ENCODE measurements at regions not wholly inside any gene's neighbourhood (a gene's known extent, or its start where the extent isn't known, plus 50 kb on each side); places are given as distances from the start of the nearest gene placed in this dataset.

DNA sequence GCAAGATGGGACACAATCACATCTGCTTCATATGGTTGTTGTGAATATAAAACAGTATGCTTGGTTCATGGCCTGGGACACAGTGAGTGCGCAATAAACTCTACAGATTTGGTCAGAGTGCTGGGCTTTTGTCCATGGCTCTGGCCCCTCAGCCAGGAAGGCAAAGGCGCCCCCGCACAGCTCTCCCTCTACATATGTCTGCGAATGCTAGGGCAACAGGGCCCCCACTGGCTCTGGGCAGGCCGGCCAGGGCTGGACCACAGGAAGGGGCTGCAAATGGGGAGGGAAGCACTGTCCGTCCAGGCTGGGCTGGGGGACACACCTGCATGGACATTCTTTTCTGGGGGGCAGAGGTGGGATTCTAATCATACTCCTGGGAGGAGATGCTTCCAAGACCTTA lies 151.8 kb upstream of the MLN start:
- no peak overlapping the region for H3K4me2 ChIP-seq (ENCODE audit: extremely low read depth, insufficient read depth, low read length)
- H3K9me3 ChIP-seq (ENCODE audit: control insufficient read depth, insufficient read depth, low read depth, low read length): no peaks in the 10 kb centered on the region
- TF ChIP-seq, protein P1, sequence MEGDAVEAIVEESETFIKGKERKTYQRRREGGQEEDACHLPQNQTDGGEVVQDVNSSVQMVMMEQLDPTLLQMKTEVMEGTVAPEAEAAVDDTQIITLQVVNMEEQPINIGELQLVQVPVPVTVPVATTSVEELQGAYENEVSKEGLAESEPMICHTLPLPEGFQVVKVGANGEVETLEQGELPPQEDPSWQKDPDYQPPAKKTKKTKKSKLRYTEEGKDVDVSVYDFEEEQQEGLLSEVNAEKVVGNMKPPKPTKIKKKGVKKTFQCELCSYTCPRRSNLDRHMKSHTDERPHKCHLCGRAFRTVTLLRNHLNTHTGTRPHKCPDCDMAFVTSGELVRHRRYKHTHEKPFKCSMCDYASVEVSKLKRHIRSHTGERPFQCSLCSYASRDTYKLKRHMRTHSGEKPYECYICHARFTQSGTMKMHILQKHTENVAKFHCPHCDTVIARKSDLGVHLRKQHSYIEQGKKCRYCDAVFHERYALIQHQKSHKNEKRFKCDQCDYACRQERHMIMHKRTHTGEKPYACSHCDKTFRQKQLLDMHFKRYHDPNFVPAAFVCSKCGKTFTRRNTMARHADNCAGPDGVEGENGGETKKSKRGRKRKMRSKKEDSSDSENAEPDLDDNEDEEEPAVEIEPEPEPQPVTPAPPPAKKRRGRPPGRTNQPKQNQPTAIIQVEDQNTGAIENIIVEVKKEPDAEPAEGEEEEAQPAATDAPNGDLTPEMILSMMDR (conservative IDR thresholded peaks at IDR 0.05 in 1 of 2, IDR thresholded peaks at IDR 0.05 in 1 of 2; ENCODE audit: low read depth in 1 of 2, low read length in 2 of 2): no peak
- TF ChIP-seq EZH2 (IDR thresholded peaks at IDR 0.05; ENCODE audit: low read length, missing control alignments): no peak
- no peaks in the 10 kb centered on the region for H3K36me3 ChIP-seq (ENCODE audit: control insufficient read depth, insufficient read depth, low read length)
- no peak overlapping the region for H3K9ac ChIP-seq (ENCODE audit: insufficient read depth, low read length)
- H3K79me2 ChIP-seq (ENCODE audit: control insufficient read depth, insufficient read depth, low read length): no peaks in the 10 kb centered on the region
- no peak overlapping the region for H2AFZ ChIP-seq (ENCODE audit: low read length)
- no peak overlapping the region for H3K27ac ChIP-seq (ENCODE audit: insufficient read depth, low read length)
- no peaks in the 10 kb centered on the region for H4K20me1 ChIP-seq (ENCODE audit: control insufficient read depth, extremely low read depth, insufficient read depth, low read length)
- no peaks in the 10 kb centered on the region for H3K4me1 ChIP-seq (ENCODE audit: control insufficient read depth, extremely low read depth, insufficient read depth, low read length)
- no peaks in the 10 kb centered on the region for H3K27me3 ChIP-seq (ENCODE audit: control insufficient read depth, insufficient read depth, low read length)
- DNase-seq (ENCODE audit: low read depth in 2 of 2): no peak
- H3K4me3 ChIP-seq (replicated peaks in 1 of 4; ENCODE audit: control extremely low read depth in 1 of 4, insufficient read depth in 1 of 4, low read depth in 3 of 4, low read length in 4 of 4): no peak overlapping the region

DNA sequence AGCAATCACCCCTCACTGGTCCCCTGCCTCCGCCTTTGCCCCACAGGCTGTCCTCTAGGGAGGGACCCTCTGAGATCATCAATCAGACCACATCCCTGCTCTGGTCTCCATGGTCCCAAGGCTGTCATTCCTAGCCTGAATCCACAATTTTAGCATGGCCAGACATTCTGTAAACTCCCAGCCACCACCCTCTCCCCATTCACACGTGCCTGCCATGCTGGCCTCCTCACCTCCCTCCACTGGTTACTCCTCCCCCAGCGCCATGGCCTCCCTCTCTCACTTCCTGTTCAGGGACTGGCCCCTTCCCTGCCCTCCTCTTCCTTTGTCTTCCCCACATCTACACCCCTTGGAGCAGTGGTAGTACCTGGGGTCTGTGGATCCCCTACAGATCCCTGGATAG lies 150.7 kb upstream of the MLN start:
- no peaks in the 10 kb centered on the region for H3K27me3 ChIP-seq (ENCODE audit: control insufficient read depth, insufficient read depth, low read length)
- no peak overlapping the region for H3K4me2 ChIP-seq (ENCODE audit: extremely low read depth, insufficient read depth, low read length)
- H3K36me3 ChIP-seq (ENCODE audit: control insufficient read depth, insufficient read depth, low read length): no peaks in the 10 kb centered on the region
- no peak for TF ChIP-seq EZH2 (IDR thresholded peaks at IDR 0.05; ENCODE audit: low read length, missing control alignments)
- TF ChIP-seq, protein P1 (conservative IDR thresholded peaks at IDR 0.05 in 1 of 2, IDR thresholded peaks at IDR 0.05 in 1 of 2; ENCODE audit: low read depth in 1 of 2, low read length in 2 of 2): no peak
- no peaks in the 10 kb centered on the region for H3K4me1 ChIP-seq (ENCODE audit: control insufficient read depth, extremely low read depth, insufficient read depth, low read length)
- H4K20me1 ChIP-seq (ENCODE audit: control insufficient read depth, extremely low read depth, insufficient read depth, low read length): no peaks in the 10 kb centered on the region
- H3K27ac ChIP-seq (ENCODE audit: insufficient read depth, low read length): no peak overlapping the region
- H3K4me3 ChIP-seq (replicated peaks in 1 of 4; ENCODE audit: control extremely low read depth in 1 of 4, insufficient read depth in 1 of 4, low read depth in 3 of 4, low read length in 4 of 4): no peak overlapping the region
- H3K9ac ChIP-seq (ENCODE audit: insufficient read depth, low read length): no peak overlapping the region
- no peaks in the 10 kb centered on the region for H3K79me2 ChIP-seq (ENCODE audit: control insufficient read depth, insufficient read depth, low read length)
- H3K9me3 ChIP-seq (ENCODE audit: control insufficient read depth, insufficient read depth, low read depth, low read length): no peaks in the 10 kb centered on the region
- DNase-seq (ENCODE audit: low read depth in 2 of 2): no peak
- no peak overlapping the region for H2AFZ ChIP-seq (ENCODE audit: low read length)

DNA sequence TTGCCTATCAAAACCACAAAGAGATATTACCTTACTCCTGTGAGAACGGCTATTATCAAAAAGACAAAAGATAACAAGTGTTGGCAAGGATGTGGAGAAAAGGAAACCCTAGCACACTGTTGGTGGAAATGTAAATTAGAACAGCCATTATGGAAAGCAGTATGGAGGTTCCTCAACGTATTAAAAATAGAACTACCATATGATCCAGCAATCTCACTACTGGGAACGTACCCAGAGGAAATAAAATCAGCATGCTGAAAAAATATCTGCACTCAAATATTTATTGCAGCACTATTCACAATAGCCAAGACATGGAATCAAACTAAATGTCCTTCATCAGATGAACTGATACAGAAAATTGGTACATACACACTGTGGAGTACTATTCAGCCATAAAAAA lies 149.4 kb upstream of the MLN start:
- Histone ChIP-seq H3K79me2 (ENCODE audit: control insufficient read depth, insufficient read depth, low read length) (no peaks in the 10 kb centered on the region), H3K27ac (ENCODE audit: insufficient read depth, low read length) (no peak overlapping the region), H3K27me3 (ENCODE audit: control insufficient read depth, insufficient read depth, low read length) (no peaks in the 10 kb centered on the region), H3K9me3 (ENCODE audit: control insufficient read depth, insufficient read depth, low read depth, low read length) (no peaks in the 10 kb centered on the region), H3K36me3 (ENCODE audit: control insufficient read depth, insufficient read depth, low read length) (no peaks in the 10 kb centered on the region), H3K4me2 (ENCODE audit: extremely low read depth, insufficient read depth, low read length) (no peak overlapping the region), H3K4me1 (ENCODE audit: control insufficient read depth, extremely low read depth, insufficient read depth, low read length) (no peaks in the 10 kb centered on the region), H3K9ac (ENCODE audit: insufficient read depth, low read length) (no peak overlapping the region), H4K20me1 (ENCODE audit: control insufficient read depth, extremely low read depth, insufficient read depth, low read length) (no peaks in the 10 kb centered on the region), H2AFZ (ENCODE audit: low read length) (no peak overlapping the region), H3K4me3 (replicated peaks in 1 of 4; ENCODE audit: control extremely low read depth in 1 of 4, insufficient read depth in 1 of 4, low read depth in 3 of 4, low read length in 4 of 4) (no peak overlapping the region)
- TF ChIP-seq, protein P1 (conservative IDR thresholded peaks at IDR 0.05 in 1 of 2, IDR thresholded peaks at IDR 0.05 in 1 of 2; ENCODE audit: low read depth in 1 of 2, low read length in 2 of 2): no peak
- TF ChIP-seq EZH2 (IDR thresholded peaks at IDR 0.05; ENCODE audit: low read length, missing control alignments): no peak
- no peak for DNase-seq (ENCODE audit: low read depth in 2 of 2)

Data from fibroblast of lung (primary cell).